H1 (cell line): ENCODE measurements at regions not wholly inside any gene's neighbourhood (a gene's known extent, or its start where the extent isn't known, plus 50 kb on each side); places are given as distances from the start of the nearest gene placed in this dataset.

Source experiments
- ATF2 ChIP-seq: IDR thresholded peaks from 2 replicates; pipeline ENCODE4 v1.6.1; 2012; ENCODE audit warnings: low read length, inconsistent platforms
- CHD7 ChIP-seq: fragments of 300-600 bp; sonication (generic); IDR thresholded peaks from 2 replicates; pipeline ENCODE4 v1.7.1; 2012; ENCODE audit warnings: low read length, moderate library complexity, mild to moderate bottlenecking, inconsistent platforms; ENCODE audit not compliant: insufficient replicate concordance
- CREB1 ChIP-seq: IDR thresholded peaks from 2 replicates; pipeline ENCODE4 v1.6.1; 2012; ENCODE audit warnings: inconsistent platforms
- KDM4A ChIP-seq: IDR thresholded peaks from one replicate; pipeline ENCODE4 v1.7.1; 2012; ENCODE audit warnings: low read depth, mild to moderate bottlenecking, moderate library complexity, low read length, inconsistent platforms; ENCODE audit not compliant: severe bottlenecking
- KDM5A ChIP-seq: fragments of 200-600 bp; IDR thresholded peaks from 2 replicates; pipeline ENCODE4 v1.7.1; 2012; ENCODE audit warnings: mild to moderate bottlenecking, low read length, inconsistent platforms, mixed read lengths
- RAD21 ChIP-seq, 2 experiments: IDR thresholded peaks in 1 of 2; conservative IDR thresholded peaks in 1 of 2; 2 replicates each; pipeline ENCODE4 v1.6.1; 2011; ENCODE audit warnings: low read depth in 2 of 2, low read length in 2 of 2, improper control_type of control experiment in 1 of 2, inconsistent platforms in 1 of 2, mild to moderate bottlenecking in 1 of 2, moderate library complexity in 1 of 2
- RNF2 ChIP-seq: fragments of 200-900, 300-1000 bp; sonication (generic); IDR thresholded peaks from 2 replicates; pipeline ENCODE4 v1.7.1; 2016; ENCODE audit warnings: borderline replicate concordance, low read depth, mild to moderate bottlenecking, antibody characterized with exemption, low read length; ENCODE audit not compliant: poor library complexity, severe bottlenecking; ENCODE audit errors: missing control alignments
- TBP ChIP-seq: IDR thresholded peaks from 2 replicates; pipeline ENCODE4 v1.6.1; 2011; ENCODE audit warnings: low read depth, low read length, improper control_type of control experiment
- TEAD4 ChIP-seq: IDR thresholded peaks from 2 replicates; pipeline ENCODE4 v1.6.1; 2012; ENCODE audit warnings: low read depth, low read length, inconsistent platforms, mixed read lengths
- ZNF274 ChIP-seq: IDR thresholded peaks from 2 replicates; pipeline ENCODE4 v1.7.0; 2012; ENCODE audit warnings: low read length, borderline replicate concordance; ENCODE audit errors: extremely low read depth

DNA sequence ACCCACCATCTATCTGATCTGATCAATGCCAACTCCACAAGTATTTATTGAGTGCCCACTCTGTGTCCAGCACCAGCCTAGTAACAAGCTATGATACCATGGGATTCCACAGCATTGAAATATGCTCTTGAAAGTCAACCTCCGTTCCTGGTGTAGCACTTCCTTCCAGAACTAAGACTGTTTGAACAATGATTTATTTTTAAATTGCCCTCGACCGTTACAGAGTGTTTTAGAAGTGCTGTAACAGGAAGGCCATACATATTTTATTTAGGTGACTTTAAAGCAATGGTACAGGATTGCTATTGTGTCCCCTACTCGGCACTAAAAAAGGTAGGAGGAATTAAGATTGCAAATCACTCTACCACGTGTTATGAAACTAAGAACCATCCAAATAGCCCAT lies 225.6 kb downstream of the TEX36 start (continued):
- TF ChIP-seq CHD7, result no peak
- no peak for TF ChIP-seq CREB1
- no peak for TF ChIP-seq ZNF274
- no peak for TF ChIP-seq RNF2
- TF ChIP-seq TEAD4, result no peak
- no peak for TF ChIP-seq KDM4A
- TF ChIP-seq KDM5A, result no peak
- no peak for TF ChIP-seq ATF2
- TF ChIP-seq TBP, result no peak
- TF ChIP-seq RAD21 (IDR thresholded peaks at IDR 0.05 in 1 of 2, conservative IDR thresholded peaks at IDR 0.05 in 1 of 2; ENCODE audit: low read depth in 2 of 2, low read length in 2 of 2), result no peak
